CD14-positive monocyte (primary cell): ENCODE measurements at regions not wholly inside any gene's neighbourhood (a gene's known extent, or its start where the extent isn't known, plus 50 kb on each side); places are given as distances from the start of the nearest gene placed in this dataset.

Source experiments
- DNase-seq, 3 donors: peaks; one replicate each; pipeline ENCODE4 v3.0.0-alpha.2; 2011 to 2022
- H2AFZ ChIP-seq: 2 replicates; pipeline ENCODE4 v1.6.0; 2012; ENCODE audit warnings: mild to moderate bottlenecking, low read depth, low read length, inconsistent platforms; ENCODE audit not compliant: insufficient read depth, poor library complexity, severe bottlenecking
- H3K27ac ChIP-seq, 2 donors: 1 replicate in 1 of 2; 2 replicates in 1 of 2; pipeline ENCODE4 v1.5.1; 2012 to 2013; ENCODE audit warnings: low read length in 2 of 2, control low read depth in 1 of 2, inconsistent platforms in 1 of 2, low read depth in 1 of 2, mild to moderate bottlenecking in 1 of 2
- H3K27me3 ChIP-seq, 2 donors: one replicate each; pipeline versions ENCODE4 v1.6.0 to v1.6.1; 2011 to 2013; ENCODE audit warnings: low read length in 2 of 2; ENCODE audit not compliant: control insufficient read depth in 2 of 2, insufficient read depth in 2 of 2
- H3K36me3 ChIP-seq, 2 donors: replicated peaks in 1 of 2; 1 replicate in 1 of 2; 2 replicates in 1 of 2; pipeline versions ENCODE4 v1.5.1 to v1.6.1; 2012 to 2013; ENCODE audit warnings: low read length in 2 of 2, control low read depth in 1 of 2, inconsistent platforms in 1 of 2, mild to moderate bottlenecking in 1 of 2; ENCODE audit not compliant: insufficient read depth in 2 of 2, control insufficient read depth in 1 of 2
- H3K4me1 ChIP-seq, 2 donors: 1 replicate in 1 of 2; 2 replicates in 1 of 2; pipeline versions ENCODE4 v1.5.1 to v1.6.1; 2012 to 2013; ENCODE audit warnings: low read length in 2 of 2, control low read depth in 1 of 2, inconsistent platforms in 1 of 2, mild to moderate bottlenecking in 1 of 2, moderate library complexity in 1 of 2; ENCODE audit not compliant: insufficient read depth in 2 of 2, control insufficient read depth in 1 of 2
- H3K4me2 ChIP-seq: replicated peaks from 2 replicates; pipeline ENCODE3; 2012; ENCODE audit warnings: low read length, moderate library complexity, mild to moderate bottlenecking; ENCODE audit not compliant: poor library complexity, severe bottlenecking; ENCODE audit errors: extremely low read depth
- H3K4me3 ChIP-seq, 3 experiments: fragments of 200-600 bp in 1 of 3; sonication (generic) in 1 of 3; replicated peaks in 1 of 3; 1 replicate in 2 of 3; 2 replicates in 1 of 3; pipeline ENCODE4 v1.5.1; 2011 to 2013; ENCODE audit warnings: low read length in 3 of 3, mild to moderate bottlenecking in 3 of 3, control low read depth in 2 of 3, low read depth in 2 of 3, inconsistent platforms in 1 of 3, moderate library complexity in 1 of 3
- H3K79me2 ChIP-seq: 2 replicates; pipeline ENCODE4 v1.6.0; 2012; ENCODE audit warnings: mild to moderate bottlenecking, control low read depth, inconsistent platforms, low read length, moderate library complexity; ENCODE audit not compliant: insufficient read depth
- H3K9ac ChIP-seq: 2 replicates; pipeline ENCODE4 v1.6.0; 2017; ENCODE audit warnings: low read length, mild to moderate bottlenecking; ENCODE audit not compliant: insufficient read depth, poor library complexity, severe bottlenecking
- H3K9me3 ChIP-seq, 2 donors: replicated peaks in 1 of 2; 1 replicate in 1 of 2; 2 replicates in 1 of 2; pipeline versions ENCODE4 v1.5.1 to v1.6.1; 2012 to 2013; ENCODE audit warnings: low read length in 2 of 2, control low read depth in 1 of 2; ENCODE audit not compliant: control insufficient read depth in 1 of 2, insufficient read depth in 1 of 2
- H4K20me1 ChIP-seq: 2 replicates; pipeline ENCODE4 v1.6.0; 2012; ENCODE audit warnings: mild to moderate bottlenecking, low read length, control low read depth, moderate library complexity; ENCODE audit not compliant: insufficient read depth
- H3K27ac Mint-ChIP-seq, 7 donors: one replicate each; pipeline ENCODE4 v1.8.0; 2020; ENCODE audit warnings: mild to moderate bottlenecking in 7 of 7, mixed read lengths in 7 of 7, moderate library complexity in 6 of 7, inconsistent platforms in 2 of 7
- H3K27me3 Mint-ChIP-seq, 3 donors: one replicate each; pipeline ENCODE4 v1.8.0; 2021 to 2022; ENCODE audit warnings: low read depth in 3 of 3, mild to moderate bottlenecking in 3 of 3, mixed read lengths in 3 of 3, moderate library complexity in 3 of 3, inconsistent platforms in 1 of 3
- H3K36me3 Mint-ChIP-seq, 2 donors: one replicate each; pipeline ENCODE4 v1.8.0; 2020; ENCODE audit warnings: mixed read lengths in 2 of 2, inconsistent platforms in 1 of 2, mild to moderate bottlenecking in 1 of 2
- H3K4me1 Mint-ChIP-seq: one replicate; pipeline ENCODE4 v1.8.0; 2020; ENCODE audit warnings: mild to moderate bottlenecking, mixed read lengths
- H3K4me3 Mint-ChIP-seq, 2 donors: one replicate each; pipeline ENCODE4 v1.8.0; 2020; ENCODE audit warnings: mild to moderate bottlenecking in 2 of 2, mixed read lengths in 2 of 2, moderate library complexity in 1 of 2
- H3K9me3 Mint-ChIP-seq, 7 donors: one replicate each; pipeline ENCODE4 v1.8.0; 2020 to 2022; ENCODE audit warnings: mixed read lengths in 7 of 7, mild to moderate bottlenecking in 6 of 7, moderate library complexity in 6 of 7, inconsistent platforms in 2 of 7
- WGBS: methylation state at CpG from one replicate; pipeline ENCODE4 v1.1.5; 2013; ENCODE audit warnings: missing lambda C conversion rate; ENCODE audit not compliant: insufficient coverage; 5-methylcytosine and 5-hydroxymethylcytosine counted together
- intact Hi-C, 2 donors: fragments of 100-400 bp; cut with micrococcal nuclease; formaldehyde crosslinking; loops; one replicate each; pipeline versions ENCODE4 v1.15.0 to v1.15.1; 2023
- TF ChIP-seq, protein P1 (sequence below): fragments of 200-600 bp; IDR thresholded peaks from one replicate; pipeline ENCODE4 v1.8.0; 2022; ENCODE audit warnings: antibody characterized with exemption, mild to moderate bottlenecking

DNA sequence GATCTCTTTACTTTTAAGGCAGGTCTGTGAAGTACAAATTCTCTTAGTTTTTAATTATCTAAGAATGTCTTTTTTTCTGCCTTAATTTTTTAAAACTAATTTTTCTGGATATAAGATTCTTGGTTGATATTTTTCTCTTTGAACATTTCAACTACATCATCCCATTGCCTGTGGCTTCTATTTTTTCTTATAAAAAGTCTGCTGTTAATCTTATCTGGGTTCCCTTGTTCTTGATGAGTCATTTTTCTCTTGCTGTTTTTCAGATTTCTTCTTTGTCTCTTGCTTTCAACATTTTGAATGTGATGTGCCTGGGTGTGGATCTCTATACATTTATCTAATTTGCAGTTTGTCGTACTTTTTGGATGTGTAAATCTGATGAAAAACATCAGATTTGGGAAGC, 525.2 kb upstream of the PBX1 start:
- no peaks in the 10 kb centered on the region for H3K4me1 ChIP-seq
- no peaks in the 10 kb centered on the region for H3K27me3 ChIP-seq
- no peaks in the 10 kb centered on the region for H3K36me3 Mint-ChIP-seq
- H3K27ac ChIP-seq, result no peak overlapping the region
- no peaks in the 10 kb centered on the region for H3K79me2 ChIP-seq
- TF ChIP-seq, protein P1, sequence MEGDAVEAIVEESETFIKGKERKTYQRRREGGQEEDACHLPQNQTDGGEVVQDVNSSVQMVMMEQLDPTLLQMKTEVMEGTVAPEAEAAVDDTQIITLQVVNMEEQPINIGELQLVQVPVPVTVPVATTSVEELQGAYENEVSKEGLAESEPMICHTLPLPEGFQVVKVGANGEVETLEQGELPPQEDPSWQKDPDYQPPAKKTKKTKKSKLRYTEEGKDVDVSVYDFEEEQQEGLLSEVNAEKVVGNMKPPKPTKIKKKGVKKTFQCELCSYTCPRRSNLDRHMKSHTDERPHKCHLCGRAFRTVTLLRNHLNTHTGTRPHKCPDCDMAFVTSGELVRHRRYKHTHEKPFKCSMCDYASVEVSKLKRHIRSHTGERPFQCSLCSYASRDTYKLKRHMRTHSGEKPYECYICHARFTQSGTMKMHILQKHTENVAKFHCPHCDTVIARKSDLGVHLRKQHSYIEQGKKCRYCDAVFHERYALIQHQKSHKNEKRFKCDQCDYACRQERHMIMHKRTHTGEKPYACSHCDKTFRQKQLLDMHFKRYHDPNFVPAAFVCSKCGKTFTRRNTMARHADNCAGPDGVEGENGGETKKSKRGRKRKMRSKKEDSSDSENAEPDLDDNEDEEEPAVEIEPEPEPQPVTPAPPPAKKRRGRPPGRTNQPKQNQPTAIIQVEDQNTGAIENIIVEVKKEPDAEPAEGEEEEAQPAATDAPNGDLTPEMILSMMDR, result no peak
- H3K9ac ChIP-seq, result no peak overlapping the region
- H3K4me3 ChIP-seq, result no peak overlapping the region
- H2AFZ ChIP-seq, result no peak overlapping the region
- no CpG with 5 or more reads among the region's 1 CpG for WGBS
- no peaks in the 10 kb centered on the region for H3K36me3 ChIP-seq
- intact Hi-C loops, result no loop called here
- H3K27me3 Mint-ChIP-seq, result no peaks in the 10 kb centered on the region
- H3K9me3 Mint-ChIP-seq, result peaks cover 0 to 9% (median 8%) of the 10 kb centered on the region in 7 donors
- no peak overlapping the region for H3K4me2 ChIP-seq
- H4K20me1 ChIP-seq, result no peaks in the 10 kb centered on the region
- no peaks in the 10 kb centered on the region for H3K4me1 Mint-ChIP-seq
- no peak for DNase-seq
- H3K27ac Mint-ChIP-seq, result no peak overlapping the region
- H3K4me3 Mint-ChIP-seq, result no peak overlapping the region
- H3K9me3 ChIP-seq, result peaks cover 5 to 21% of the 10 kb centered on the region in 2 donors

DNA sequence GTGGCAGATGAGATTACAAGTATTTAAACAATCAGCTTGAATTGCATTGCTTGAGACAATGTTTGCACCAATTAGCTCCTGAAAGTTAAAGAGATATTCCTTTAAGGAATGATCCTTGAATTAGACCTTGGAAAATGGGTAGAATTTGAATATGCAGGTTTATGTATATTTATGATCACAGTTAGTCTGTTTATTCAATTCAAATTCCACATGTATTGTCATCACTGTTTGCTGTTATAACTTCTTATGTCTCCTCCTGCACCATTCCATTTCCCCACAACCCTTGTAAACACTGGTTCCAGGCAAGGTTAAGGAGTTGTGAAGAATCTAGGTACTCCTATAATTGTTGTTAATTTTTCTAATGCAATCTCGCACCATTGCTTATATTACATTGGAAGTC, 518.2 kb upstream of the PBX1 start:
- intact Hi-C loops, result no loop called here
- WGBS, result no CpG with 5 or more reads among the region's 1 CpG
- no peak overlapping the region for H3K27ac ChIP-seq
- no peaks in the 10 kb centered on the region for H3K4me1 ChIP-seq
- no peak for DNase-seq
- Mint-ChIP-seq H3K9me3 (peaks cover 0 to 5% (median 2%) of the 10 kb centered on the region in 7 donors), H3K27me3 (no peaks in the 10 kb centered on the region), H3K27ac (no peak overlapping the region), H3K4me1 (no peaks in the 10 kb centered on the region), H3K36me3 (no peaks in the 10 kb centered on the region), H3K4me3 (no peak overlapping the region)
- H3K27me3 ChIP-seq, result no peaks in the 10 kb centered on the region
- TF ChIP-seq, protein P1, result no peak
- no peaks in the 10 kb centered on the region for H4K20me1 ChIP-seq
- no peaks in the 10 kb centered on the region for H3K79me2 ChIP-seq
- H3K4me3 ChIP-seq, result no peak overlapping the region
- H3K9me3 ChIP-seq, result peaks cover 4 to 10% of the 10 kb centered on the region in 2 donors
- no peak overlapping the region for H3K4me2 ChIP-seq
- H3K9ac ChIP-seq, result no peak overlapping the region
- H2AFZ ChIP-seq, result no peak overlapping the region
- no peaks in the 10 kb centered on the region for H3K36me3 ChIP-seq
